SK-N-SH (cell line): ENCODE measurements at regions not wholly inside any gene's neighbourhood (a gene's known extent, or its start where the extent isn't known, plus 50 kb on each side); places are given as distances from the start of the nearest gene placed in this dataset.
A peak's percentile ranks its signal among the peaks of the same experiment; 100 is the strongest.

Experiments
- CHD2 ChIP-seq: fragments of 150-350 bp; IDR thresholded peaks from 2 replicates; pipeline ENCODE4 v1.6.1; 2018; ENCODE audit warnings: low read length; ENCODE audit not compliant: partially characterized antibody
- CTCF ChIP-seq: fragments of 200-600 bp; sonication (generic); IDR thresholded peaks from 2 replicates; pipeline ENCODE4 v1.6.1; 2017; ENCODE audit warnings: antibody characterized with exemption, mild to moderate bottlenecking, moderate library complexity
- EP300 ChIP-seq, 2 experiments: IDR thresholded peaks; 2 replicates each; pipeline versions ENCODE4 v1.4.0 to v1.6.1; 2012; ENCODE audit warnings: borderline replicate concordance in 1 of 2, low read depth in 1 of 2, low read length in 1 of 2
- GATA2 ChIP-seq: sonication (generic); formaldehyde crosslinking; IDR thresholded peaks from 2 replicates; pipeline ENCODE4 v1.5.0; 2020; ENCODE audit warnings: mild to moderate bottlenecking, missing genetic modification reagents
- MEF2A ChIP-seq: IDR thresholded peaks from 2 replicates; pipeline ENCODE4 v1.4.0; 2012; ENCODE audit warnings: low read depth, borderline replicate concordance
- MXI1 ChIP-seq: IDR thresholded peaks from 2 replicates; pipeline ENCODE4 v1.6.1; 2012; ENCODE audit warnings: mild to moderate bottlenecking, low read depth, low read length, improper control_type of control experiment
- RAD21 ChIP-seq: IDR thresholded peaks from 2 replicates; pipeline ENCODE4 v1.6.1; 2012; ENCODE audit warnings: mild to moderate bottlenecking, low read length
- TAF1 ChIP-seq: IDR thresholded peaks from 2 replicates; pipeline ENCODE4 v1.6.1; 2012; ENCODE audit warnings: low read depth, mild to moderate bottlenecking, low read length, moderate library complexity, borderline replicate concordance
- TCF12 ChIP-seq: IDR thresholded peaks from 2 replicates; pipeline ENCODE4 v1.4.0; 2012
- USF2 ChIP-seq: fragments of 150-350 bp; IDR thresholded peaks from 2 replicates; pipeline ENCODE4 v1.6.1; 2017; ENCODE audit warnings: antibody characterized with exemption, low read length, low read depth, borderline replicate concordance
- ZBTB33 ChIP-seq: IDR thresholded peaks from 2 replicates; pipeline ENCODE4 v1.4.0; 2012; ENCODE audit warnings: low read depth, borderline replicate concordance

GRCh38 chr10:44809647-44810046, 101.5 kb upstream of the TMEM72 start:
- TF ChIP-seq GATA2 (CRISPR knock-in tag): no peak
- no peak for TF ChIP-seq EP300 (IDR thresholded peaks at IDR 0.05; ENCODE audit: borderline replicate concordance in 1 of 2, low read depth in 1 of 2, low read length in 1 of 2)
- TF ChIP-seq CTCF: peak; percentile 31
- TF ChIP-seq CHD2: no peak
- no peak for TF ChIP-seq USF2
- no peak for TF ChIP-seq ZBTB33
- no peak for TF ChIP-seq MEF2A
- TF ChIP-seq TAF1: no peak
- TF ChIP-seq TCF12: no peak
- TF ChIP-seq RAD21: no peak
- TF ChIP-seq MXI1: no peak
